OCI-LY7 (cell line): ENCODE measurements at regions not wholly inside any gene's neighbourhood (a gene's known extent, or its start where the extent isn't known, plus 50 kb on each side); places are given as distances from the start of the nearest gene placed in this dataset.

Source experiments
- BruUV-seq: library from RNA; stranded (reverse); fragments of 400-500 nt; replicated peaks from 2 replicates; lab custom pipeline; 2021; lab: Mats Ljungman, UMichigan
- CTCF ChIA-PET: fragments of 300-600 bp; sonication (Branson Sonifier 250); formaldehyde crosslinking; loops from one replicate; lab custom pipeline; 2022; ENCODE audit warnings: antibody characterized with exemption; ENCODE audit not compliant: unreplicated experiment; lab: Charles Lee
- POLR2A ChIA-PET: fragments of 300-600 bp; sonication (Branson Sonifier 250); formaldehyde crosslinking; loops from one replicate; lab custom pipeline; 2022; ENCODE audit warnings: antibody characterized with exemption; lab: Charles Lee
- DNase-seq: peaks from one replicate; pipeline ENCODE4 v3.0.0-alpha.2; 2015; ENCODE audit warnings: low spot score
- H2AFZ ChIP-seq: fragments of 200-600 bp; sonication (generic), shearing (Covaris generic); 2 replicates; pipeline ENCODE4 v1.6.1; 2014; ENCODE audit warnings: mild to moderate bottlenecking, antibody characterized with exemption, low read length, moderate library complexity
- H3K27ac ChIP-seq: fragments of 200-600 bp; sonication (generic); 2 replicates; pipeline ENCODE4 v1.5.1; 2014; ENCODE audit warnings: mixed run types, low read depth, mild to moderate bottlenecking, moderate library complexity, low read length, inconsistent platforms; ENCODE audit not compliant: poor library complexity, severe bottlenecking
- H3K36me3 ChIP-seq: fragments of 200-600 bp; sonication (generic); 2 replicates; pipeline ENCODE4 v1.6.1; 2014; ENCODE audit warnings: mild to moderate bottlenecking, antibody characterized with exemption, low read length, moderate library complexity, mixed read lengths; ENCODE audit not compliant: insufficient read depth
- H3K4me1 ChIP-seq: fragments of 200-600 bp; sonication (generic); 2 replicates; pipeline ENCODE4 v1.5.1; 2014; ENCODE audit warnings: mild to moderate bottlenecking, low read length; ENCODE audit not compliant: insufficient read depth, poor library complexity, severe bottlenecking
- H3K4me2 ChIP-seq: fragments of 200-600 bp; sonication (generic); 2 replicates; pipeline ENCODE4 v1.6.1; 2014; ENCODE audit warnings: mild to moderate bottlenecking, low read length
- H3K4me3 ChIP-seq: fragments of 200-600 bp; sonication (generic); 2 replicates; pipeline ENCODE4 v1.5.1; 2014; ENCODE audit warnings: mild to moderate bottlenecking, low read depth, low read length; ENCODE audit not compliant: poor library complexity, severe bottlenecking
- H3K79me2 ChIP-seq: fragments of 200-600 bp; sonication (generic); 2 replicates; pipeline ENCODE4 v1.6.1; 2016; ENCODE audit warnings: low read depth, mild to moderate bottlenecking, low read length, moderate library complexity, mixed read lengths; ENCODE audit not compliant: insufficient read depth
- H3K9me2 ChIP-seq: fragments of 200-600 bp; sonication (generic); 2 replicates; pipeline ENCODE4 v1.6.1; 2016; ENCODE audit warnings: mild to moderate bottlenecking, low read length, mixed read lengths; ENCODE audit not compliant: insufficient read depth
- H3K9me3 ChIP-seq: fragments of 200-600 bp; sonication (generic); 2 replicates; pipeline ENCODE4 v1.6.1; 2014; ENCODE audit warnings: mild to moderate bottlenecking, mixed run types, low read length, mixed read lengths
- H4K20me1 ChIP-seq: fragments of 200-600 bp; sonication (generic); 2 replicates; pipeline ENCODE4 v1.6.1; 2014; ENCODE audit warnings: mild to moderate bottlenecking, antibody characterized with exemption, low read length, moderate library complexity, mixed read lengths; ENCODE audit not compliant: insufficient read depth
- CTCF ChIP-seq: fragments of 200-600 bp; sonication (generic); conservative IDR thresholded peaks from 2 replicates; pipeline ENCODE4 v1.5.1; 2014; ENCODE audit warnings: mild to moderate bottlenecking, antibody characterized with exemption, low read length, moderate library complexity, mixed read lengths
- EZH2phosphoT487 ChIP-seq: fragments of 200-600 bp; sonication (generic); IDR thresholded peaks from 2 replicates; pipeline ENCODE4 v1.6.1; 2018; ENCODE audit warnings: low read depth, borderline replicate concordance, mild to moderate bottlenecking, mixed run types, antibody characterized with exemption, low read length, moderate library complexity, mixed read lengths
- intact Hi-C: fragments of 100-400 bp; cut with micrococcal nuclease; formaldehyde crosslinking; loops from one replicate; pipeline ENCODE4 v1.10.0; 2022; ENCODE audit not compliant: unreplicated experiment

GRCh38 chr7:101743241-101743994, 74.0 kb upstream of the CUX1 start:
- ChIA-PET CTCF (interaction anchor here (0.5 to 1.5 kb wide), 5 partner anchors 54 to 122 kb away, joined by 3 to 4 read pairs (median 4); no protein-coding TSS in a partner anchor), POLR2A (interaction anchor here (0.7 to 8.5 kb wide), 13 partner anchors 9 to 201 kb away, joined by 3 to 177 read pairs (median 3); partner anchors contain the start of gene CUX1)
- Histone ChIP-seq H3K79me2 (peaks cover 12% of the 10 kb centered on the region; the same call in 1 of the 2 replicates), H3K4me2 (peak overlapping the region; percentile 90), H3K27ac (peak overlapping the region; percentile 93), H3K9me3 (no peaks in the 10 kb centered on the region), H3K4me1 (peaks cover 80% of the 10 kb centered on the region), H3K36me3 (no peaks in the 10 kb centered on the region), H2AFZ (peak overlapping the region; percentile 40; the same call in 1 of the 2 replicates), H3K9me2 (no peaks in the 10 kb centered on the region), H4K20me1 (no peaks in the 10 kb centered on the region), H3K4me3 (peak overlapping the region; percentile 76)
- TSS peak; percentile 77 for BruUV-seq
- intact Hi-C loops = loop anchor here (1.0 to 2.0 kb wide), 3 partner anchors 72 to 497 kb away; no protein-coding TSS in a partner anchor
- peak; percentile 83 for TF ChIP-seq CTCF
- TF ChIP-seq EZH2phosphoT487 = no peak
- peak; percentile 84 for DNase-seq

GRCh38 chr7:101743995-101744360, 73.4 kb upstream of the CUX1 start:
- peak overlapping the region; percentile 76 for H3K4me3 ChIP-seq
- DNase-seq = peak; percentile 78
- intact Hi-C loops = loop anchor here (1.0 to 2.0 kb wide), 5 partner anchors 54 to 497 kb away; no protein-coding TSS in a partner anchor

More at GRCh38 chr7:101743995-101744360, 73.4 kb upstream of the CUX1 start:
- H3K36me3 ChIP-seq = no peaks in the 10 kb centered on the region
- BruUV-seq = no TSS peak
- H3K4me2 ChIP-seq = peak overlapping the region; percentile 90
- POLR2A ChIA-PET = interaction anchor here (0.6 to 8.5 kb wide), 16 partner anchors 9 to 202 kb away, joined by 3 to 177 read pairs (median 3); partner anchors contain the start of gene CUX1
- H3K4me1 ChIP-seq = peaks cover 77% of the 10 kb centered on the region
- H4K20me1 ChIP-seq = no peaks in the 10 kb centered on the region
- no peaks in the 10 kb centered on the region for H3K9me2 ChIP-seq
- H3K79me2 ChIP-seq = peaks cover 12% of the 10 kb centered on the region; the same call in 1 of the 2 replicates
- H3K9me3 ChIP-seq = no peaks in the 10 kb centered on the region
- TF ChIP-seq EZH2phosphoT487 (no peak), CTCF (no peak)
- peak overlapping the region; percentile 40; the same call in 1 of the 2 replicates for H2AFZ ChIP-seq
- CTCF ChIA-PET = interaction anchor here (0.5 to 1.5 kb wide), 6 partner anchors 53 to 121 kb away, joined by 3 to 11 read pairs (median 4); no protein-coding TSS in a partner anchor
- peak overlapping the region; percentile 93 for H3K27ac ChIP-seq
